GM12891 (cell line): ENCODE measurements at regions not wholly inside any gene's neighbourhood (a gene's known extent, or its start where the extent isn't known, plus 50 kb on each side); places are given as distances from the start of the nearest gene placed in this dataset.

Source experiments
- PAX5 ChIP-seq: IDR thresholded peaks from 2 replicates; pipeline ENCODE4 v1.6.1; 2011; ENCODE audit warnings: low read length, moderate library complexity, mild to moderate bottlenecking; ENCODE audit not compliant: insufficient read depth, severe bottlenecking
- POLR2A ChIP-seq: IDR thresholded peaks from 2 replicates; pipeline ENCODE4 v1.6.1; 2011; ENCODE audit warnings: low read depth, low read length, control low read depth
- POLR2AphosphoS5 ChIP-seq: IDR thresholded peaks from 2 replicates; pipeline ENCODE4 v1.6.1; 2011; ENCODE audit warnings: low read depth, low read length, control low read depth
- POU2F2 ChIP-seq: IDR thresholded peaks from 2 replicates; pipeline ENCODE4 v1.6.1; 2011; ENCODE audit warnings: low read depth, mild to moderate bottlenecking, control low read depth, low read length, moderate library complexity
- SPI1 ChIP-seq: IDR thresholded peaks from 2 replicates; pipeline ENCODE4 v1.6.1; 2011; ENCODE audit warnings: low read depth, low read length, control low read depth
- TAF1 ChIP-seq: IDR thresholded peaks from 2 replicates; pipeline ENCODE4 v1.6.1; 2011; ENCODE audit warnings: low read depth, low read length, control low read depth

GRCh38 chr6:21808045-21808470, 214.5 kb downstream of the SOX4 start:
- no peak for TF ChIP-seq POLR2A
- TF ChIP-seq SPI1, result no peak
- TF ChIP-seq POLR2AphosphoS5, result no peak
- no peak for TF ChIP-seq TAF1
- TF ChIP-seq PAX5, result no peak
- TF ChIP-seq POU2F2, result no peak
